ENCODE measurements at regions not wholly inside any gene's neighbourhood (a gene's known extent, or its start where the extent isn't known, plus 50 kb on each side); places are given as distances from the start of the nearest gene placed in this dataset.
"Not testable (repeated sequence)": the region's sequence is repeated elsewhere in the genome, so short reads cannot be mapped to it uniquely, and the experiment has no call there.

GRCh38 chr13:44305917-44306370 lies 67.7 kb upstream of the SERP2 start:
- no peak for DNase-seq (ENCODE audit: low read depth in 2 of 2)

- no peak for DNase-seq (ENCODE audit: low read depth in 2 of 2)
These were observed 67.0 kb upstream of the SERP2 start for GRCh38 chr13:44306371-44307192.

DNA sequence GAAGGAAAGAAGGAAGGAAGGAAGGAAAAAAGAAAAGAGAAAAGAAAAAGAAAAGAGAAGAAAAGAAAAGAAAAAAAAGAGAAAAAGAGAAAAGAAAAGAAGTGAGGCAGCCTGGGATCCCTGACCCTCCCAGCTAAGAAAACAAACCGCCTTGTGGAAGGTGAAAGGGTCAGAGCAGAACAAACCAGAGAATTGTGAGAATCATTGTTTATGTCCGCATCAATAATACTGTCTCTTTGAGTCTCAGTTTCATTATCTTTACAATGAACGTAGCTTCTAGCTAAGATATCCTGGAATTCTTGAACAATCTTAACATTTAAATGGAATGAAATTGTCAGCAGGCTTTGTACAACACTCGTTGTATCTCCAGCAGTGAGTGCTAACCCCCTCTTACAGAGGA lies 66.4 kb upstream of the SERP2 start:
- DNase-seq (ENCODE audit: low read depth in 2 of 2): no peak

DNA sequence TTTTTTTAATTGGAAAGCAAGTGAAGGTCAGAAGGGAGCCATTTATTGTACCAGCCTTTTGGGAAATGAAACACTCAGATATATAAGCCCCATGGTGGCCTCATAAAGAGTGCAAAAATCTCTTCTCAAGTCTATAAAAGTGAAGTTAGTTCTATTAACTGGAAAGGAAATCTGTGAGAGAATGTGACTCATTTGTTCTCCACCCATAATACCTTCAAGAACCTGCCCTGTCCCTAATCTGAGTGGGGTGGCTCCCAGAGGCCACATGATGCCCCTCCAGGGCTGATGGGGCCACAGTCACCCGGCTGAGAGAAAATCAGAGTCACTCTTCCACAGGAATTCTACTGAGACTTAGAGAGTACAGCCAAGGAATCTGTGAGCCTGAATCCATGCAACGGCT lies 65.8 kb upstream of the SERP2 start:
- DNase-seq (ENCODE audit: low read depth in 2 of 2): no peak

- no peak for DNase-seq (ENCODE audit: low read depth in 2 of 2)
These were observed 65.3 kb upstream of the SERP2 start for GRCh38 chr13:44308352-44308751.

DNA sequence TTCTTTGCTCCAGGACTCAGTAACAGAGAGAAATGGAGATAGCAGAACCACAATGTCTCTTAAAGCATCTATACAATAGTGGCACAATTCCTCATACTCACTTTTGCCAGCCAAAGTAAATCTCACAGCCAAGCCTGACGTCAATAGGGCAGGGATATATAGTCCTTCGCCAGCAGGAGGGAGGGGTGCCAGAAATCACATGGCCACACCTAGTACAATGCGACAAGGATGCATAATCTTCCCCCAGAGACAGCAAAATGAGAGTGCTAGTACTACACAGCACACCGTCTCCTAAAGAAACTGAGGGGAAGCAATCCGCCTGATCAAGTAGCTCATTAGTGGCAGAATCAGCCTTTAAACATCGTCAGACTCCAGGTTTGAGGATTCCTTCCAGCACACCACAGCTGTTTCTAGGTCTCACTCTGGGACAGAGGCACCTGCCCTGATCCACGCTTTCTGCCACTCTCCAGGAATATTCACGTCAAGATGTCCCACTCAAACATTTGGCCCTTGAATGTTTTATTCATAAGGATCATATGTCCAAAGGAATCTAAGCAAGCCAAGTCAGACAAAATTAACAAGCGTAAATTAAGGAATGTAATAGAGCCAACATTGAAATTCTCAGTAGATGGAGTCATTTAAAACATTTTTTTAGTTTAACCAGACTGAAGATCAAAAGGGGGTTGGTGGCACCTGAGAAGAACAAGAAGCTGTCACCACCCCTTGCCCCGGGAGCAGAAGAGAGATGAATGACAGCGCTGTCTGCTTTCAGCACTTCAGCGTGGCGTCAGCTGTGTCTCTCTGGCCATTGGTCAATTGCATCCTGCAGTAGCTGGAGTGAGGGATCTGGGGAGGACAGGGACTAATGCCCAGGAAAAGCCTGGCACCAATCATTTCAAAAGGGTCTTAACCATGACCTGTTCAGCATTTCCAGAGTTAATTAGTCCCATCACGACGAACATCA lies 63.5 kb upstream of the SERP2 start:
- DNase-seq (ENCODE audit: low read depth in 2 of 2): no peak

DNA sequence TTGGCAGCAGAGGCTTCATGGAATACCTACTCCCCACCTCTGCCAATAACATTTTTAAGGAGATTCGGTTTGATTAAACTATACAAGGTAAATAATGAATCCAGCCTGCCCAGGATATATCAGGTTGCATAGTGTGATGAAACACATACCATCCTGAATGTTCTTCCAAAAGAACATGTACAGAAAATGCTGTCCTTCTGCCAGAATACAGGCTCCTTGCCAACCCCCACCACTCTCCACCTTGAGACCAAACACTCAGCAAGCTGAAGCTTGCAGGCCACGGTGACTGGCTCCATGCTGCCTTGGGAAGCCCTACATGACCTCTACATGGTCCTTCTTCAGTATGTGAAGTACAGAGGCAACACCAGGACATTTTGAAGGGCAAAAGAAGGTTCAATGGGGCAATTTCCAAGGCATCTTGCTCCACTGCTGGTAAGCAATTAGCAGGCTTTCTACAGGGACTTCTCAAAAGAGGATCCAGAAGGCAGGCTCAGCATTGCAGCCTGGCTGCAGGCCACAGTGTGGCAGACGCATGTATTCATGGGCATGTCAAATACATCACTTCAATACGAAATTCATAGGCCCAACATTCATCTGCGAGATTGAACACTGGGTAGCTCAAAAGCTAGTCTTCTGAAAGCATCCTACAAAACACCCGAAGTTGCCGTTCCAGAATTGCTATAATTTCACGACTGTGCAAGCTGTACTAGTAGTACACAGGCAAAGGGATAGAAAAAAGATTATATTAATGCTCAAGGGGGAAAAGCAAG lies 62.4 kb upstream of the SERP2 start:
- DNase-seq (ENCODE audit: low read depth in 2 of 2): no peak

DNA sequence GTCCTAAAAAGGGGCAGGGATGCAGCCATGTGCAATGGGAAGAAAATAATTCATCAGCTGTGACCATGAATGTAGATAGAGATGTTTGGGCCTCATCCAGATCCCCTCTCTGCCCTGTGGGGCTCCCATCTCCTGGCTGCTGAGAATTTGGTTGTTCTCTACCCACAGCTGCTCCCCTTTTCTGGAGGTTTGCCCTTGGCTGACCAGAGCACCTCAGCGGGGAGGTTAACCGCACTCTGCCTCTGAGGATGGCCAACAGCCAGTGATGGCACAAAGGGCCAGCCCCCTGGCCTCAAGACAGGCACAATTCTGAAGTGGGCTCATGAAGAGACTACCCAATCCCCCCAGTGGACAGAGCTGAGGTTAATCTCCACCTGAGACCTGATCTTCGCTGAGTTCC lies 61.5 kb upstream of the SERP2 start:
- DNase-seq (ENCODE audit: low read depth in 2 of 2): no peak

- no peak for DNase-seq (ENCODE audit: low read depth in 2 of 2)
These were observed 60.6 kb upstream of the SERP2 start for GRCh38 chr13:44312834-44313551.

DNA sequence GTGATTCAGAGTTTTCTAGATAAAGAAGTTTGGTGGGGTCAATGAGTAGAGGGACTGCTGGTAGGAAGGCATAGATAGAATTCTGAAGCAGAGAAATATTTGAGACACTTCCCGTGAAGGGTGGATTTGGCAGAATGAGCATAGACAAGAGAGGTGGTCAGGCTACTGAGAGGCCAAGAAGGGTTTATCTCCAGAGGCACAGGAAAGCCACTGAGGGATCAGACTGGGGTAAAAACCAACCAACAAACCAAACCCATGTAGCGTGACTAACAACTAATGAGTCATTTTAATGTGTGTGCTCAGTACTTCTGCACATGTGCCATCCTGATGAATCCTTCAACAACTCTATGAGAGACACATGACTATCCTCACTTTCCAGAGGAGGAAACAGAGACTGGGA lies 60.0 kb upstream of the SERP2 start:
- DNase-seq (ENCODE audit: low read depth in 2 of 2): no peak

- not testable (repeated sequence) for DNase-seq (ENCODE audit: low read depth in 2 of 2)
These were observed 59.5 kb upstream of the SERP2 start for GRCh38 chr13:44314160-44314559.

- no peak for DNase-seq (ENCODE audit: low read depth in 2 of 2)
These were observed 55.9 kb upstream of the SERP2 start for GRCh38 chr13:44317752-44318151.

DNA sequence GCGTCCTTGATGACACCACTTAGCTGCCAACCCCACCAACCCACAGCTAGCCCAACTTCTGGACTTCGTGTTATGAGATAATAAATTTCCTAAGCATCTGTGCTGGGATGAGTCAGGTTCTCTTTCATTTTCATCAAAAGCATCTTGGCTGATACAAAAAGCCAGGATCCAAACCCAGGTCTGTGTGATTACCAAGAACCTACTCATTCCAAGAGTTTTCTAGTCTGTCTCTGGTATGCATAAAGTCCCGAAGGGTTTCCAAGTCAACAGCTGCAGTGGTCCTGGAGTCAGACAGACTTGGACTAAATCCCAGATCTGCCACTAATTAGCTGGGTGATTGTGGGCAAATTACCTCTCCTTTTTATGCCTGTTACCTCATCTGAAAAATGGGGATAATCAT lies 55.5 kb upstream of the SERP2 start:
- DNase-seq (ENCODE audit: low read depth in 2 of 2): no peak

DNA sequence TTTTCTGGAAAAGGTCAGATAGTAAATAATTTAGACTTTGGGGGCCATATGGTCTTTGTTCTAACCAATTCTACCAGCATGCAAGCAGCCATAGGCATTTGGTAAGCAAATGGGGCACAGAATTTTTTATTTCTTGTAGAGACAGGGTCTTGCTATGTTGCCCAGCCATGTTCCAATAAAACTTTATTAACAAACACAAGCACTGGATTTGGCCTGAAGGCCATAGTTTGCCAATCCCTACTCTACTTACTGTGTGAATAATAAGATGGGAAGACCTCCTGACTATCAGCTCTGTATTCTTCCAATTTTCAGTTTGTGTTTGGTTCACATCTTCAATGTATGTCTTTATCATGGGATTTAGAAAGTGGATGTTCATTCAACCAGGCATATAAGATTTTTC lies 53.0 kb upstream of the SERP2 start:
- DNase-seq (ENCODE audit: low read depth in 2 of 2): no peak

GRCh38 chr13:44321961-44322360 lies 51.7 kb upstream of the SERP2 start:
- no peak for DNase-seq (ENCODE audit: low read depth in 2 of 2)

DNA sequence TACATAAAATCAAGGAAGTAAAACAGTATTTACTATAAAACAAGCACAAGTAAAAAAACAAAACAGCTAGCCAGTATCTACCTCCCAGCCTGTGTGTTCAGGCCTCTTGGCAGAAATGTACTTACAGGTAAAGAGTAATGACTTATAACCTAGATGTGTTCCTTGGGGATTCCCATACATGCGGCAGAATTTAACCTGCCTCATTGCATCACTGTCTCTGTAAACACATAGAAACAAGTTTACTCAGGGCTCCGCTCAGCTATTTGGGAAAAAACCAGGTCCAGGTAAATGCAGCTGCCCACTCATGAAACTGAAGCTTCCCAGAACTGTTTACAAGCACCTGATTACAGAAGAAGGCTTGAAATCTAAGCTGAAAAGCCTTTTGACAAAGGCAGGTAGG lies 50.7 kb upstream of the SERP2 start:
- DNase-seq (ENCODE audit: low read depth in 2 of 2): no peak

DNA sequence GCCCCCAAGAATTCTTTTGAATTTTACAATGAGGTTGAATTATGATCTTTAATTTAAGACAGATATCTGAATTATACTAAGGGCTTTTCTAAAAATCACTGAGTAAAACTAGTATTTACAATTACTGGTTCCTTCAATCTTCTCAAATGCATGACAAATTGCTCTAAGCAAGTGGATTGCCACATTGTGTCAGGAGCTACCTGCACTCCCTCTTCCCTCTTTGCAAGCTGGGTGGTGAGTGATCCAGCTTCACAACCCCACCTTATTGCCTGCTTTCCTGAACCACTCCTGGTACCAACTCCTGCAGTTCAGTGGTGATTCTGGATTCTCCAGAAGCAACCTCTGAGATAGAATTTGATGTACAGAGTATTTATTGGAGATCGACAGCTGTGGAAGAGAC lies 49.9 kb upstream of the SERP2 start:
- DNase-seq (ENCODE audit: low read depth in 2 of 2): no peak
